BJ (cell line): ENCODE measurements at regions not wholly inside any gene's neighbourhood (a gene's known extent, or its start where the extent isn't known, plus 50 kb on each side); places are given as distances from the start of the nearest gene placed in this dataset.

ENCODE experiments used
- CTCF ChIA-PET: fragments of 350-600 bp; formaldehyde crosslinking; extraction: SDS; loops from one replicate; lab custom pipeline; 2021; ENCODE audit warnings: antibody characterized with exemption, inconsistent platforms; lab: Yijun Ruan, JAX
- POLR2A ChIA-PET: fragments of 300-600 bp; sonication (Branson Sonifier 250); formaldehyde crosslinking; extraction: SDS; loops from one replicate; lab custom pipeline; 2021; ENCODE audit warnings: antibody characterized with exemption; lab: Charles Lee
- DNase-seq: peaks from one replicate; pipeline ENCODE4 v3.0.0-alpha.2; 2011; ENCODE audit warnings: low read depth
- H3K27me3 ChIP-seq: 2 replicates; pipeline ENCODE4 v1.6.0; 2011; ENCODE audit warnings: low read length; ENCODE audit not compliant: control insufficient read depth, insufficient read depth
- H3K36me3 ChIP-seq: 2 replicates; pipeline ENCODE4 v1.5.1; 2011; ENCODE audit warnings: low read length; ENCODE audit not compliant: control insufficient read depth, insufficient read depth
- H3K4me3 ChIP-seq: 2 replicates; pipeline ENCODE4 v1.5.1; 2011; ENCODE audit warnings: low read depth, mild to moderate bottlenecking, control low read depth, low read length
- TF ChIP-seq, protein P1 (sequence below): IDR thresholded peaks from 2 replicates; pipeline ENCODE4 v1.5.1; 2011; ENCODE audit warnings: low read depth, mild to moderate bottlenecking, control low read depth, inconsistent platforms, low read length, moderate library complexity; ENCODE audit not compliant: insufficient read depth

- DNase-seq, result no peak
- ChIA-PET POLR2A (no interaction called here), CTCF (no interaction called here)
- H3K4me3 ChIP-seq, result no peak overlapping the region
- H3K27me3 ChIP-seq, result no peaks in the 10 kb centered on the region
- H3K36me3 ChIP-seq, result no peaks in the 10 kb centered on the region
- TF ChIP-seq, protein P1, sequence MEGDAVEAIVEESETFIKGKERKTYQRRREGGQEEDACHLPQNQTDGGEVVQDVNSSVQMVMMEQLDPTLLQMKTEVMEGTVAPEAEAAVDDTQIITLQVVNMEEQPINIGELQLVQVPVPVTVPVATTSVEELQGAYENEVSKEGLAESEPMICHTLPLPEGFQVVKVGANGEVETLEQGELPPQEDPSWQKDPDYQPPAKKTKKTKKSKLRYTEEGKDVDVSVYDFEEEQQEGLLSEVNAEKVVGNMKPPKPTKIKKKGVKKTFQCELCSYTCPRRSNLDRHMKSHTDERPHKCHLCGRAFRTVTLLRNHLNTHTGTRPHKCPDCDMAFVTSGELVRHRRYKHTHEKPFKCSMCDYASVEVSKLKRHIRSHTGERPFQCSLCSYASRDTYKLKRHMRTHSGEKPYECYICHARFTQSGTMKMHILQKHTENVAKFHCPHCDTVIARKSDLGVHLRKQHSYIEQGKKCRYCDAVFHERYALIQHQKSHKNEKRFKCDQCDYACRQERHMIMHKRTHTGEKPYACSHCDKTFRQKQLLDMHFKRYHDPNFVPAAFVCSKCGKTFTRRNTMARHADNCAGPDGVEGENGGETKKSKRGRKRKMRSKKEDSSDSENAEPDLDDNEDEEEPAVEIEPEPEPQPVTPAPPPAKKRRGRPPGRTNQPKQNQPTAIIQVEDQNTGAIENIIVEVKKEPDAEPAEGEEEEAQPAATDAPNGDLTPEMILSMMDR, result no peak
These were observed 245.1 kb upstream of the ATXN7L3B start for GRCh38 chr12:74292351-74293194.

- DNase-seq, result no peak
- POLR2A ChIA-PET, result no interaction called here
- no peak overlapping the region for H3K4me3 ChIP-seq
- CTCF ChIA-PET, result no interaction called here
- H3K27me3 ChIP-seq, result no peaks in the 10 kb centered on the region
- TF ChIP-seq, protein P1, result no peak
- H3K36me3 ChIP-seq, result no peaks in the 10 kb centered on the region
These were observed 243.9 kb upstream of the ATXN7L3B start for GRCh38 chr12:74293689-74294131.

- H3K27me3 ChIP-seq, result no peaks in the 10 kb centered on the region
- H3K36me3 ChIP-seq, result no peaks in the 10 kb centered on the region
- POLR2A ChIA-PET, result no interaction called here
- CTCF ChIA-PET, result no interaction called here
- TF ChIP-seq, protein P1, result no peak
- DNase-seq, result no peak
- H3K4me3 ChIP-seq, result no peak overlapping the region
These were observed 220.5 kb upstream of the ATXN7L3B start for GRCh38 chr12:74317078-74317601.

GRCh38 chr12:74317741-74318140 lies 219.9 kb upstream of the ATXN7L3B start:
- POLR2A ChIA-PET, result no interaction called here
- Histone ChIP-seq H3K27me3 (no peaks in the 10 kb centered on the region), H3K36me3 (no peaks in the 10 kb centered on the region), H3K4me3 (no peak overlapping the region)
- no peak for DNase-seq
- TF ChIP-seq, protein P1, result no peak
- CTCF ChIA-PET, result no interaction called here

DNA sequence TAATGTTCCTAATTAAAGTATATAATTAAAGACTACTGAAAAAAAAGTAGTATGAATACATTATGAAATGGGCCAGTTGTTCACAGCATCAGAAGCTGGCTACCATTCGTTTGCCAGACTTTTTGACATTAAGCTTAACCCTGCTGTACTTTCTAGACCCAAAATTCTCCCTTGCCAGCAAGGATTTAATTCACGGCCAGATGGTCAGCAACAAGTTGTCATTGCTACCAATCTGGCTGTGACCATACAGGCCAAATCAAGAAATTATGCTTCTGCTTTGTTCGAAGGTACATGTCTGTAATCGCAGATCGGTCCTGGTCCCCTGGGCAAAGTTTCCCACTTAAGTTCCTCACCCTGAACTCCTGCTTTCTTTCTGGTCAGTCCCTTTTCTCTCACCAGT lies 217.7 kb upstream of the ATXN7L3B start:
- CTCF ChIA-PET, result no interaction called here
- TF ChIP-seq, protein P1, result no peak

More for the DNA sequence above, 217.7 kb upstream of the ATXN7L3B start:
- Histone ChIP-seq H3K4me3 (no peak overlapping the region), H3K36me3 (no peaks in the 10 kb centered on the region), H3K27me3 (no peaks in the 10 kb centered on the region)
- POLR2A ChIA-PET, result no interaction called here
- no peak for DNase-seq
